GM12892 (cell line): ENCODE measurements at regions not wholly inside any gene's neighbourhood (a gene's known extent, or its start where the extent isn't known, plus 50 kb on each side); places are given as distances from the start of the nearest gene placed in this dataset.

ENCODE experiments used
- DNase-seq: peaks from one replicate; pipeline ENCODE4 v3.0.0; 2011; ENCODE audit not compliant: insufficient read length
- FAIRE-seq: peaks from 2 replicates; lab custom pipeline; 2011; peaks lifted over from hg19 to GRCh38; lab: Jason Lieb, UNC
- POLR2A ChIP-seq: IDR thresholded peaks from 2 replicates; pipeline ENCODE4 v1.6.1; 2011; ENCODE audit warnings: low read depth, low read length, control low read depth
- POLR2AphosphoS5 ChIP-seq: IDR thresholded peaks from 2 replicates; pipeline ENCODE4 v1.6.1; 2011; ENCODE audit warnings: low read depth, low read length, control low read depth
- TAF1 ChIP-seq: IDR thresholded peaks from 2 replicates; pipeline ENCODE4 v1.6.1; 2011; ENCODE audit warnings: low read depth, mild to moderate bottlenecking, control low read depth, low read length, borderline replicate concordance

- TF ChIP-seq POLR2AphosphoS5 (no peak), POLR2A (no peak), TAF1 (no peak)
- DNase-seq (no peak), FAIRE-seq (no peak)
Measured at GRCh38 chr18:2402084-2402483, 169.2 kb downstream of the METTL4 start.

- no peak for DNase-seq
Measured at GRCh38 chr18:2406544-2406943, 164.8 kb downstream of the METTL4 start.

GRCh38 chr18:2407961-2408360 is 163.3 kb downstream of the METTL4 start:
- no peak for TF ChIP-seq TAF1
- TF ChIP-seq POLR2AphosphoS5: no peak
- no peak for TF ChIP-seq POLR2A
- FAIRE-seq: no peak
- DNase-seq: no peak

More at GRCh38 chr18:2406544-2406943, 164.8 kb downstream of the METTL4 start:
- no peak for TF ChIP-seq POLR2AphosphoS5
- no peak for TF ChIP-seq TAF1
- no peak for TF ChIP-seq POLR2A
- no peak for FAIRE-seq

- no peak for FAIRE-seq
- DNase-seq: no peak
- TF ChIP-seq POLR2A (no peak), POLR2AphosphoS5 (no peak), TAF1 (no peak)
Measured at GRCh38 chr18:2409906-2410305, 161.4 kb downstream of the METTL4 start.

GRCh38 chr18:2410688-2411087 is 160.6 kb downstream of the METTL4 start:
- TF ChIP-seq POLR2A (no peak), POLR2AphosphoS5 (no peak), TAF1 (no peak)
- FAIRE-seq (no peak), DNase-seq (no peak)

- DNase-seq (no peak), FAIRE-seq (no peak)
- TF ChIP-seq TAF1: no peak
- TF ChIP-seq POLR2AphosphoS5: no peak
- TF ChIP-seq POLR2A: no peak
Measured at GRCh38 chr18:2411381-2411960, 159.8 kb downstream of the METTL4 start.

- FAIRE-seq (no peak), DNase-seq (no peak)
- TF ChIP-seq POLR2AphosphoS5 (no peak), TAF1 (no peak), POLR2A (no peak)
Measured at GRCh38 chr18:2412281-2412680, 159.0 kb downstream of the METTL4 start.

GRCh38 chr18:2412996-2413751 is 158.1 kb downstream of the METTL4 start:
- TF ChIP-seq POLR2A: no peak
- TF ChIP-seq TAF1: no peak
- TF ChIP-seq POLR2AphosphoS5: no peak
- no peak for FAIRE-seq
- no peak for DNase-seq

- no peak for DNase-seq
- FAIRE-seq: no peak
- TF ChIP-seq TAF1 (no peak), POLR2AphosphoS5 (no peak), POLR2A (no peak)
Measured at GRCh38 chr18:2414235-2414634, 157.1 kb downstream of the METTL4 start.

GRCh38 chr18:2415656-2416055 is 155.6 kb downstream of the METTL4 start:
- TF ChIP-seq POLR2AphosphoS5 (no peak), TAF1 (no peak), POLR2A (no peak)

GRCh38 chr18:2417861-2418610 is 153.3 kb downstream of the METTL4 start:
- DNase-seq: no peak
- no peak for FAIRE-seq
- TF ChIP-seq TAF1: no peak
- TF ChIP-seq POLR2A: no peak
- TF ChIP-seq POLR2AphosphoS5: no peak

More at GRCh38 chr18:2415656-2416055, 155.6 kb downstream of the METTL4 start:
- no peak for DNase-seq
- FAIRE-seq: no peak
